A204.1 (cell line): ENCODE measurements at regions not wholly inside any gene's neighbourhood (a gene's known extent, or its start where the extent isn't known, plus 50 kb on each side); places are given as distances from the start of the nearest gene placed in this dataset.

Experiments
- FAIRE-seq: peaks from 2 replicates; lab custom pipeline; 2012; peaks lifted over from hg19 to GRCh38; lab: Jason Lieb, UNC

- FAIRE-seq = no peak
These were observed 97.6 kb upstream of the GAP43 start for GRCh38 chr3:115525731-115526130.

- no peak for FAIRE-seq
These were observed 90.1 kb upstream of the GAP43 start for GRCh38 chr3:115533218-115533617.

- FAIRE-seq = no peak
These were observed 87.1 kb upstream of the GAP43 start for GRCh38 chr3:115536171-115536570.

GRCh38 chr3:115537669-115538068 is 85.6 kb upstream of the GAP43 start:
- no peak for FAIRE-seq

GRCh38 chr3:115547207-115547606 is 76.1 kb upstream of the GAP43 start:
- no peak for FAIRE-seq

GRCh38 chr3:115548611-115549010 is 74.7 kb upstream of the GAP43 start:
- FAIRE-seq = no peak

- FAIRE-seq = no peak
These were observed 74.2 kb upstream of the GAP43 start for GRCh38 chr3:115549071-115549470.

- no peak for FAIRE-seq
These were observed 73.0 kb upstream of the GAP43 start for GRCh38 chr3:115550285-115550761.

- no peak for FAIRE-seq
These were observed 72.3 kb upstream of the GAP43 start for GRCh38 chr3:115551016-115551415.

- no peak for FAIRE-seq
These were observed 71.3 kb upstream of the GAP43 start for GRCh38 chr3:115552007-115552406.

GRCh38 chr3:115553796-115554486 is 69.4 kb upstream of the GAP43 start:
- FAIRE-seq = no peak

- no peak for FAIRE-seq
These were observed 68.9 kb upstream of the GAP43 start for GRCh38 chr3:115554487-115554807.

- FAIRE-seq = no peak
These were observed 60.6 kb upstream of the GAP43 start for GRCh38 chr3:115562636-115563267.

GRCh38 chr3:115563984-115564383 is 59.3 kb upstream of the GAP43 start:
- no peak for FAIRE-seq

GRCh38 chr3:115571413-115571812 is 51.9 kb upstream of the GAP43 start:
- no peak for FAIRE-seq
